PC-3 (cell line): ENCODE measurements at regions not wholly inside any gene's neighbourhood (a gene's known extent, or its start where the extent isn't known, plus 50 kb on each side); places are given as distances from the start of the nearest gene placed in this dataset.

Experiments
- ATAC-seq: fragments of 200-7000 bp; cut with Tn5 transposase; 2 replicates; pipeline ENCODE4 v1.9.1; 2020; ENCODE audit warnings: mild to moderate bottlenecking, moderate library complexity
- BruUV-seq: library from RNA; stranded (reverse); fragments of 400-500 nt; replicated peaks from 2 replicates; lab custom pipeline; 2021; lab: Mats Ljungman, UMichigan
- CTCF ChIA-PET: fragments of 300-600 bp; sonication (Branson Sonifier 250); formaldehyde crosslinking; loops from one replicate; lab custom pipeline; 2022; ENCODE audit warnings: antibody characterized with exemption; lab: Charles Lee
- POLR2A ChIA-PET: fragments of 300-600 bp; sonication (Branson Sonifier 250); formaldehyde crosslinking; loops from one replicate; lab custom pipeline; 2022; ENCODE audit warnings: antibody characterized with exemption; ENCODE audit not compliant: unreplicated experiment; lab: Charles Lee
- DNase-seq: peaks from one replicate; pipeline ENCODE4 v3.0.0-alpha.2; 2015
- H2AFZ ChIP-seq: fragments of 300-600 bp; sonication (generic); 2 replicates; pipeline ENCODE4 v1.6.0; 2016; ENCODE audit warnings: antibody characterized with exemption, low read length
- H3F3A ChIP-seq: fragments of 300-600 bp; sonication (generic); one replicate; pipeline ENCODE4 v1.6.0; 2017; ENCODE audit warnings: antibody characterized with exemption, low read length, control low read depth, mild to moderate bottlenecking; ENCODE audit not compliant: unreplicated experiment
- H3K27ac ChIP-seq: fragments of 300-600 bp; sonication (generic); 2 replicates; pipeline ENCODE4 v1.5.1; 2016; ENCODE audit warnings: mild to moderate bottlenecking, low read length
- H3K27me3 ChIP-seq: fragments of 300-600 bp; sonication (generic); 2 replicates; pipeline ENCODE4 v1.6.1; 2016; ENCODE audit warnings: low read length, mixed read lengths
- H3K36me3 ChIP-seq: fragments of 300-600 bp; sonication (generic); 2 replicates; pipeline ENCODE4 v1.6.1; 2016; ENCODE audit warnings: low read depth, mixed run types, low read length, mixed read lengths
- H3K4me1 ChIP-seq: fragments of 300-600 bp; sonication (generic); 2 replicates; pipeline ENCODE4 v1.5.1; 2016; ENCODE audit warnings: low read length; ENCODE audit not compliant: insufficient read depth
- H3K4me2 ChIP-seq: fragments of 300-600 bp; sonication (generic); 2 replicates; pipeline ENCODE4 v1.6.0; 2016; ENCODE audit warnings: low read length
- H3K4me3 ChIP-seq: fragments of 300-600 bp; sonication (generic); 2 replicates; pipeline ENCODE4 v1.5.1; 2016; ENCODE audit warnings: mild to moderate bottlenecking, low read length, mixed read lengths
- H3K79me2 ChIP-seq: fragments of 300-600 bp; sonication (generic); 2 replicates; pipeline ENCODE4 v1.6.1; 2017; ENCODE audit warnings: low read length, mixed read lengths
- H3K9ac ChIP-seq: fragments of 300-600 bp; sonication (generic); 2 replicates; pipeline ENCODE4 v1.6.0; 2016; ENCODE audit warnings: mild to moderate bottlenecking, low read length
- H3K9me2 ChIP-seq: fragments of 300-600 bp; sonication (generic); replicated peaks from 2 replicates; pipeline ENCODE4 v1.6.1; 2016; ENCODE audit warnings: mixed run types, low read length, mixed read lengths
- H3K9me3 ChIP-seq: fragments of 300-600 bp; sonication (generic); 2 replicates; pipeline ENCODE4 v1.6.1; 2016; ENCODE audit warnings: low read length, mixed read lengths
- H4K20me1 ChIP-seq: fragments of 300-600 bp; sonication (generic); 2 replicates; pipeline ENCODE4 v1.6.1; 2016; ENCODE audit warnings: low read length, mixed read lengths
- CTCF ChIP-seq: fragments of 300-600 bp; sonication (generic); conservative IDR thresholded peaks from 2 replicates; pipeline ENCODE4 v1.5.1; 2017; ENCODE audit warnings: antibody characterized with exemption, low read depth, mild to moderate bottlenecking, low read length
- EZH2 ChIP-seq: fragments of 300-600 bp; sonication (generic); IDR thresholded peaks from one replicate; pipeline ENCODE4 v1.6.1; 2017; ENCODE audit warnings: antibody characterized with exemption, mild to moderate bottlenecking, low read length; ENCODE audit not compliant: unreplicated experiment
- EZH2phosphoT487 ChIP-seq: fragments of 300-600 bp; sonication (generic); IDR thresholded peaks from 2 replicates; pipeline ENCODE4 v1.6.1; 2018; ENCODE audit warnings: mild to moderate bottlenecking, antibody characterized with exemption, low read length, borderline replicate concordance
- intact Hi-C: fragments of 100-400 bp; cut with micrococcal nuclease; formaldehyde crosslinking; loops from 2 replicates; pipeline ENCODE4 v1.9.0; 2023

GRCh38 chr4:181289198-181289597 lies 954.0 kb upstream of the TENM3 start:
- Histone ChIP-seq H3K9ac (no peak overlapping the region), H3K4me3 (no peak overlapping the region), H3K27me3 (peaks cover 12% of the 10 kb centered on the region; the same call in 1 of the 2 replicates), H3K27ac (no peak overlapping the region), H2AFZ (no peak overlapping the region), H3K9me2 (no peaks in the 10 kb centered on the region), H3K36me3 (no peaks in the 10 kb centered on the region), H3K9me3 (no peaks in the 10 kb centered on the region), H3F3A (no peaks in the 10 kb centered on the region), H3K4me1 (no peaks in the 10 kb centered on the region), H4K20me1 (no peaks in the 10 kb centered on the region), H3K4me2 (no peak overlapping the region), H3K79me2 (no peaks in the 10 kb centered on the region)
- ATAC-seq (no peak), DNase-seq (no peak)
- intact Hi-C loops = no loop called here
- POLR2A ChIA-PET = no interaction called here
- no TSS peak for BruUV-seq
- CTCF ChIA-PET = no interaction called here
- TF ChIP-seq EZH2 = no peak

- ATAC-seq = no peak
- no peak overlapping the region for H3K27ac ChIP-seq
- no peaks in the 10 kb centered on the region for H3K79me2 ChIP-seq
- POLR2A ChIA-PET = no interaction called here
- no peaks in the 10 kb centered on the region for H3K9me3 ChIP-seq
- no peaks in the 10 kb centered on the region for H3K9me2 ChIP-seq
- CTCF ChIA-PET = no interaction called here
- no peaks in the 10 kb centered on the region for H3K4me1 ChIP-seq
- TF ChIP-seq EZH2phosphoT487 (no peak), EZH2 (no peak)
- no peaks in the 10 kb centered on the region for H4K20me1 ChIP-seq
- no peaks in the 10 kb centered on the region for H3K36me3 ChIP-seq
- no peak overlapping the region for H3K4me3 ChIP-seq
- BruUV-seq = no TSS peak
- intact Hi-C loops = no loop called here
- no peak overlapping the region for H2AFZ ChIP-seq
- peaks cover 8% of the 10 kb centered on the region; the same call in 1 of the 2 replicates for H3K27me3 ChIP-seq
- no peaks in the 10 kb centered on the region for H3F3A ChIP-seq
- no peak overlapping the region for H3K4me2 ChIP-seq
- H3K9ac ChIP-seq = no peak overlapping the region
- DNase-seq = no peak
These were observed 951.6 kb upstream of the TENM3 start for GRCh38 chr4:181291615-181292014.

- intact Hi-C loops = no loop called here
- CTCF ChIA-PET = no interaction called here
These were observed 950.2 kb upstream of the TENM3 start for GRCh38 chr4:181293014-181293413.

More at GRCh38 chr4:181293014-181293413, 950.2 kb upstream of the TENM3 start:
- Histone ChIP-seq H3K27me3 (peaks cover 8% of the 10 kb centered on the region; the same call in 1 of the 2 replicates), H3K4me3 (no peak overlapping the region), H3K4me2 (no peak overlapping the region), H3F3A (no peaks in the 10 kb centered on the region), H3K79me2 (no peaks in the 10 kb centered on the region), H3K27ac (no peak overlapping the region), H3K4me1 (no peaks in the 10 kb centered on the region), H3K9me3 (no peaks in the 10 kb centered on the region), H2AFZ (no peak overlapping the region), H3K9me2 (no peaks in the 10 kb centered on the region), H4K20me1 (no peaks in the 10 kb centered on the region), H3K36me3 (no peaks in the 10 kb centered on the region), H3K9ac (no peak overlapping the region)
- ATAC-seq = no peak
- TF ChIP-seq EZH2phosphoT487 (no peak), CTCF (no peak), EZH2 (no peak)
- POLR2A ChIA-PET = no interaction called here
- BruUV-seq = no TSS peak
- DNase-seq = no peak
